Keratinocyte (primary cell): ENCODE measurements at regions not wholly inside any gene's neighbourhood (a gene's known extent, or its start where the extent isn't known, plus 50 kb on each side); places are given as distances from the start of the nearest gene placed in this dataset.
"Not testable (repeated sequence)": the region's sequence is repeated elsewhere in the genome, so short reads cannot be mapped to it uniquely, and the experiment has no call there.

ENCODE experiments used
- DNase-seq: peaks from one replicate; pipeline ENCODE4 v3.0.0-alpha.2; 2011; ENCODE audit warnings: low read depth, missing footprints, low spot score
- FAIRE-seq: peaks from 2 replicates; lab custom pipeline; 2011; peaks lifted over from hg19 to GRCh38; lab: Jason Lieb, UNC
- H2AFZ ChIP-seq: 2 replicates; pipeline ENCODE4 v1.6.0; 2012; ENCODE audit warnings: low read length, control low read depth, inconsistent platforms; ENCODE audit not compliant: control insufficient read depth
- H3K27ac ChIP-seq: 2 replicates; pipeline ENCODE4 v1.5.1; 2011; ENCODE audit warnings: low read length; ENCODE audit not compliant: control insufficient read depth, insufficient read depth
- H3K27me3 ChIP-seq: 3 replicates; pipeline ENCODE4 v1.6.0; 2011; ENCODE audit warnings: low read length; ENCODE audit not compliant: control insufficient read depth, insufficient read depth; ENCODE audit errors: extremely low read depth
- H3K36me3 ChIP-seq, 2 experiments: 2 replicates in 1 of 2; 3 replicates in 1 of 2; pipeline ENCODE4 v1.5.1; 2011; ENCODE audit warnings: low read length in 2 of 2, mild to moderate bottlenecking in 1 of 2; ENCODE audit not compliant: control insufficient read depth in 2 of 2, insufficient read depth in 2 of 2; ENCODE audit errors: extremely low read depth in 1 of 2
- H3K4me1 ChIP-seq: 3 replicates; pipeline ENCODE4 v1.5.1; 2011; ENCODE audit warnings: low read length; ENCODE audit not compliant: control insufficient read depth, insufficient read depth; ENCODE audit errors: extremely low read depth
- H3K4me2 ChIP-seq: 3 replicates; pipeline ENCODE4 v1.6.0; 2011; ENCODE audit warnings: low read depth, low read length; ENCODE audit not compliant: control insufficient read depth, insufficient read depth; ENCODE audit errors: extremely low read depth
- H3K4me3 ChIP-seq, 3 experiments: fragments of 200-600 bp in 1 of 3; sonication (generic) in 1 of 3; 2 replicates in 2 of 3; 3 replicates in 1 of 3; pipeline ENCODE4 v1.5.1; 2011 to 2016; ENCODE audit warnings: low read length in 3 of 3, mild to moderate bottlenecking in 3 of 3, control low read depth in 2 of 3, inconsistent platforms in 1 of 3, low read depth in 1 of 3, mixed read lengths in 1 of 3, mixed run types in 1 of 3, moderate library complexity in 1 of 3; ENCODE audit not compliant: control insufficient read depth in 2 of 3, insufficient read depth in 2 of 3; ENCODE audit errors: extremely low read depth in 1 of 3
- H3K79me2 ChIP-seq: 2 replicates; pipeline ENCODE4 v1.6.0; 2012; ENCODE audit warnings: low read length; ENCODE audit not compliant: control insufficient read depth, insufficient read depth
- H3K9ac ChIP-seq: 3 replicates; pipeline ENCODE4 v1.6.0; 2011; ENCODE audit warnings: low read length; ENCODE audit not compliant: control insufficient read depth, insufficient read depth; ENCODE audit errors: extremely low read depth
- H3K9me1 ChIP-seq: 3 replicates; pipeline ENCODE4 v1.6.0; 2011; ENCODE audit warnings: low read length; ENCODE audit not compliant: control insufficient read depth, insufficient read depth; ENCODE audit errors: extremely low read depth
- H3K9me3 ChIP-seq: 2 replicates; pipeline ENCODE4 v1.5.1; 2012; ENCODE audit warnings: low read depth, low read length; ENCODE audit not compliant: control insufficient read depth
- H4K20me1 ChIP-seq: 3 replicates; pipeline ENCODE4 v1.6.0; 2011; ENCODE audit warnings: low read length; ENCODE audit not compliant: control insufficient read depth, insufficient read depth; ENCODE audit errors: extremely low read depth
- CTCF ChIP-seq, 3 experiments: IDR thresholded peaks in 1 of 3; conservative IDR thresholded peaks in 1 of 3; optimal IDR thresholded peaks in 1 of 3; 2 replicates in 2 of 3; 3 replicates in 1 of 3; pipeline versions ENCODE3 to v1.5.1; 2011; ENCODE audit warnings: low read length in 3 of 3, mild to moderate bottlenecking in 3 of 3, moderate library complexity in 2 of 3, control low read depth in 1 of 3, inconsistent platforms in 1 of 3; ENCODE audit not compliant: insufficient read depth in 2 of 3; ENCODE audit errors: extremely low read depth in 1 of 3
- EZH2 ChIP-seq: IDR thresholded peaks from one replicate; pipeline ENCODE4 v1.6.1; 2012; ENCODE audit warnings: inconsistent platforms, mild to moderate bottlenecking, low read length, moderate library complexity
- dilution Hi-C: fragments of 300-500 bp; cut with MboI; formaldehyde crosslinking; loops from one replicate; pipeline ENCODE4 v1.7.0; 2020; ENCODE audit warnings: low sequenced_read_pairs; ENCODE audit not compliant: extremely low pct_ligation_motif_present

- FAIRE-seq (no peak), DNase-seq (peak; percentile 5)
- Histone ChIP-seq H2AFZ (peak overlapping the region; percentile 78), H3K36me3 (no peaks in the 10 kb centered on the region), H3K27ac (no peak overlapping the region), H3K4me3 (peak overlapping the region in 2 of 3 experiments; percentile 14 to 20), H3K9ac (peak overlapping the region; percentile 33), H3K4me2 (peak overlapping the region; percentile 27), H3K9me3 (no peaks in the 10 kb centered on the region), H3K4me1 (peaks cover 3% of the 10 kb centered on the region), H3K27me3 (peaks cover 2% of the 10 kb centered on the region), H3K79me2 (no peaks in the 10 kb centered on the region), H3K9me1 (no peaks in the 10 kb centered on the region), H4K20me1 (no peaks in the 10 kb centered on the region)
- dilution Hi-C loops, result no loop called here
- TF ChIP-seq CTCF (optimal IDR thresholded peaks at IDR 0.05 in 1 of 3, IDR thresholded peaks at IDR 0.05 in 1 of 3, conservative IDR thresholded peaks at IDR 0.05 in 1 of 3; ENCODE audit: extremely low read depth in 1 of 3, insufficient read depth in 2 of 3, low read length in 3 of 3), result peak; percentile 46 to 86 (median 85)
- TF ChIP-seq EZH2, result no peak
These were observed 136.9 kb downstream of the KCNJ12 start for GRCh38 chr17:21513012-21513570.

- H3K9me3 ChIP-seq, H4K20me1 ChIP-seq, H3K27me3 ChIP-seq, H3K4me1 ChIP-seq, FAIRE-seq, H3K4me2 ChIP-seq, H3K9me1 ChIP-seq, dilution Hi-C loops, H3K79me2 ChIP-seq, H3K27ac ChIP-seq, DNase-seq, H3K36me3 ChIP-seq, H3K4me3 ChIP-seq, H3K9ac ChIP-seq, H2AFZ ChIP-seq: not testable (repeated sequence)
These were observed 138.4 kb downstream of the KCNJ12 start for GRCh38 chr17:21514567-21514966.
